Retinal pigment epithelial cell (primary cell): ENCODE measurements at regions not wholly inside any gene's neighbourhood (a gene's known extent, or its start where the extent isn't known, plus 50 kb on each side); places are given as distances from the start of the nearest gene placed in this dataset.

Experiments used
- DNase-seq: peaks from one replicate; pipeline ENCODE4 v3.0.0-alpha.2; 2010; ENCODE audit warnings: low read depth
- H3K4me3 ChIP-seq: 2 replicates; pipeline ENCODE4 v1.5.1; 2011; ENCODE audit warnings: mild to moderate bottlenecking, low read length, control low read depth, moderate library complexity
- TF ChIP-seq, protein P1 (sequence below): conservative IDR thresholded peaks from 2 replicates; pipeline ENCODE4 v1.5.1; 2011; ENCODE audit warnings: low read depth, low read length, control low read depth, inconsistent platforms

DNA sequence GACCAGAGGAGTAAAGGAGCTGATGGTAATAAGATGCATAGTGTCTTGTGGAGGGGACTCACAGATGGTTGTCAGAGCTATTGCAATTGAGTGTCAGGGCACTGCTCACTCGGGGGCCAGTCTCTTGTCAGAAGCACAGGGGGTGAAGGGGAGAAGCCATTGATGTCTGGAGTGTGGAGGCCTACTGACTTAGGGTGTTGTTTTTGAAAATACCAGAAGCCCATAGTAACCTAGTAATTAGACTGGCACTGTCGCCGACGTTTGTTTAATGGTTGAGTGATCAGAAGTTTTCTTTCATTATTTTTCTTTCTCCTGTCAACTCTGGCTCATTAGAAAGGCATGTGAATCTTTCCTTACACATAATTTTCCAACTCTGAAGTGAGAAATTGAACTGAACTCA is 151.6 kb upstream of the TENM4 start:
- no peak overlapping the region for H3K4me3 ChIP-seq
- TF ChIP-seq, protein P1, sequence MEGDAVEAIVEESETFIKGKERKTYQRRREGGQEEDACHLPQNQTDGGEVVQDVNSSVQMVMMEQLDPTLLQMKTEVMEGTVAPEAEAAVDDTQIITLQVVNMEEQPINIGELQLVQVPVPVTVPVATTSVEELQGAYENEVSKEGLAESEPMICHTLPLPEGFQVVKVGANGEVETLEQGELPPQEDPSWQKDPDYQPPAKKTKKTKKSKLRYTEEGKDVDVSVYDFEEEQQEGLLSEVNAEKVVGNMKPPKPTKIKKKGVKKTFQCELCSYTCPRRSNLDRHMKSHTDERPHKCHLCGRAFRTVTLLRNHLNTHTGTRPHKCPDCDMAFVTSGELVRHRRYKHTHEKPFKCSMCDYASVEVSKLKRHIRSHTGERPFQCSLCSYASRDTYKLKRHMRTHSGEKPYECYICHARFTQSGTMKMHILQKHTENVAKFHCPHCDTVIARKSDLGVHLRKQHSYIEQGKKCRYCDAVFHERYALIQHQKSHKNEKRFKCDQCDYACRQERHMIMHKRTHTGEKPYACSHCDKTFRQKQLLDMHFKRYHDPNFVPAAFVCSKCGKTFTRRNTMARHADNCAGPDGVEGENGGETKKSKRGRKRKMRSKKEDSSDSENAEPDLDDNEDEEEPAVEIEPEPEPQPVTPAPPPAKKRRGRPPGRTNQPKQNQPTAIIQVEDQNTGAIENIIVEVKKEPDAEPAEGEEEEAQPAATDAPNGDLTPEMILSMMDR = no peak
- peak; percentile 62 for DNase-seq

DNA sequence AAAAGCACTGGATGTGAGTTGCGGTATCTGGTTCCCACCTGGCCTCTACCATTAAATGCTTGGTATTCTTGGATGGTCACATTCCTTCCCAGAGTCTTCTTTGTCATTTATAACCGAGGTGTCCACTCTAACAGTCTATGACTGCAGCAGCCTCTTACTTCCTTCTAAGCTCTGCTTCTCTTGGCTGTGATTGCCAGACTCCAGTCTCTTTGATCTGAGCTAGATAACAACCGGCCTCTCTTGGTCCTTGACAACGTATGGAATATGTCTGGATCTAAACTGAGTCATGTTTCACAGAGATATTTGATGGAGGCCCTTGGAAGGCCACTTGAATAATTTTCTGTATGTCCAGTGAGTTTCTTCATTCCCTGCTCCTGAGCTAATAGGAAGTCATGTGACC is 141.6 kb upstream of the TENM4 start:
- DNase-seq = no peak
- TF ChIP-seq, protein P1 = no peak
- H3K4me3 ChIP-seq = no peak overlapping the region

DNA sequence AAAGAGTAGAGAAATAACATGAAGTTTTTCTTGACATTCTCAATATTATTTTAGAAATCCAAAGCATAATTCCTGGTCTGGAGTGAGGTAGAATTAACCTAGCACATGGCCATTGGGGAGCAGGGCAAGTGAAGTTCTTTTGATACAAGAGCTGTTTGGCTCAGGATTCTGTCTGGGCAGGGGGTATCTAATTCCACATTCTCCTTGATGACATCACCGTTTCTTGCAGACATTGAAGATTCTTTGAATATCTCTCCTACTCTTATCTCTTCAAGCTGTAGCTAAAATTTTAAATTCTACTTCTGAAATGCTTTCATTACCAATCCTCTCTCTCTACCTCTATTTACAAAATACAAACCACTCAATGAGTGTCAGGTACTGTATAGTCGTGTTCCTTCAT is 138.2 kb upstream of the TENM4 start:
- no peak for DNase-seq
- H3K4me3 ChIP-seq = no peak overlapping the region
- TF ChIP-seq, protein P1 = no peak

DNA sequence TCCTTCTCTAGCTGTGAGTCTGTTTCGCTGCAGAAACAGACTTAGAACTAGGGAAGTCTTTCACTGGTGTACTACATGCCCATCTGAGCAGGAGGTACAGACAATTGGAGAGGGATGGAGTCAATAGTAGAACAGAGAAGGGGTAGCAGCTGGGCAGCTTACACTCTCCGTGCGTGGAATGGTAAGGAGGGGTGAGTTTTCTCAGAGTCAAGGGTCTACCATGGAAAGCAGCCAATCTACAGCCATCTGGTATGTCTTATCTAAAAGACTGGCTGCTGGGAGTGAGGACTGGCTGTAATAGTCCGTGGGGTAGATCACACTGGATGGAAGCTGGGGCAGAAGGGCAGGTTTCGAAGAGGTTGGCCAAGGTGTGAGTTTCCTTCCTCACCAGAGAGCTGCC is 137.3 kb upstream of the TENM4 start:
- H3K4me3 ChIP-seq = no peak overlapping the region
- TF ChIP-seq, protein P1 = no peak
- no peak for DNase-seq

DNA sequence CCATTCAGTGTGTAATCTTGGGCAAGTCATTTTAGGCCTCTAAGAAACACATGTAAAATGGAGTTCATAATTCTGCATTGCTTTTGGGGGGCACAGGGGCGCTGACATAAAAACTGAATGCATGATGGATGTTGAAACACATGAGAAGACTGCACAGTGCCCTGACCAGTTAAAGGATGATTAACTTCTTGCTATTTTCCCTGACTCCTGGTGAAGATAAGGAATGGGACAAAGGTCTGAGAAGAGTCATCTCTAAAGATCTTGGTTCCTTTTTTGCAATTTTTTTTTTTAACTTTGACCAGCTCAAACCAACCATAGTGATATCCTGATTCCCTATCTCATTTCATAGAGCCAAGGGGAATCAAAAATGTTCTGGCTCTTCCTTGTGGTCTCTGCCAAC is 134.9 kb upstream of the TENM4 start:
- no peak overlapping the region for H3K4me3 ChIP-seq
- TF ChIP-seq, protein P1 = no peak
- no peak for DNase-seq

DNA sequence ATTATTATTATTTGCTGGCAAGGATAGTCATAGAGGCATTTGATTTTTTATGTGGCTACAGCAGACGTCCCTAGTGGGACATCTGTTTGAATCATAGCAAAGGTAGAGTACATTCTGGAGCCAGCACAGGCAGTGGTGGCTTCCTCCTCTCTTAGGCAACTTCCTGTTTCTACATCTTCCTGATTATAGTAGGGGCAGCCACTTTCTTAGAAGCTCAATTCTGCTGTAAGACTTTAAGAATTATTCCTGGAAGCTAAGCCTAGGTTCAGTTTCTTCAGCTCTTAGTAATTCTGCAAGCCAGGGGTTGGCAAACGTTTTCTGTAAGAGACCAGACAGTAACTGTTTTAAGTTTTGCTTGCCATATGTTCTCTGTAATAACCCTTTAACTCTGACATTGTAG is 129.3 kb upstream of the TENM4 start:
- DNase-seq = no peak
- TF ChIP-seq, protein P1 = no peak
- no peak overlapping the region for H3K4me3 ChIP-seq

DNA sequence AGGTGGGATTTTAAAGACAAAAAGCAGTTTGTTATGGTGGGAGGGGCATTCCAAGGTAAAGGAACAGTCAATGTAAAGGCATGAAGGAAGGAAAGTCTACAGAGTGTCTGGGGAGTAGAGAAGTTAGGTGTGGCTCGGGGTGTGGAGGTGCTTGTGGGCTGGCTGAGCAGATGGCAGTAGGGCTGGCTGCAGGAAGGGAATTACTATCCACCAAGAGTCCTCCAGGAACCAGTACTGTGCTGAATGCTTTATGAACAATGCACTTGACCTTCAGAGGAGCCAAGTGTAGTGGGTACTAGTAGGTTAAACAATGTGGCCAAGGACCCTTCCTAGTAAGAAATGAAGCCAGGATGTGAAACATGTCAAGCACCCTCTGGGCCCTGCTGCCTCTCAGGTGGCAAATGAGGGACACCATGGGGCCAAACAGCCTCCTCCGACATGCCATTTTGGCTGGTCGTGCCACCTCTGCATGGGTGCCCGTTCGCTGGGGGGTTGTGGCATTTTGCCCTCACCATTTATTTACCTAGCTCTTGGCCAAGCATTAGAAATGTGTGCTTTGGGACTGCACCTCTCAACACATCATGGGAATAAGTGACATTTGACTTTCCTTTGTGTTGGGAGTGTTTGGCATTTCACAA is 123.6 kb upstream of the TENM4 start:
- TF ChIP-seq, protein P1 = no peak
- no peak for DNase-seq
- no peak overlapping the region for H3K4me3 ChIP-seq
